HCT116 (cell line): ENCODE measurements at regions not wholly inside any gene's neighbourhood (a gene's known extent, or its start where the extent isn't known, plus 50 kb on each side); places are given as distances from the start of the nearest gene placed in this dataset.

ENCODE experiments used
- ATAC-seq: fragments of 200-7000 bp; cut with Tn5 transposase; 2 replicates; pipeline ENCODE4 v1.9.1; 2020; ENCODE audit warnings: mild to moderate bottlenecking, moderate library complexity
- BruUV-seq: library from RNA; stranded (reverse); fragments of 400-500 nt; replicated peaks from 2 replicates; lab custom pipeline; 2021; lab: Mats Ljungman, UMichigan
- CTCF ChIA-PET: fragments of 300-600 bp; sonication (Branson Sonifier 250); formaldehyde crosslinking; loops from one replicate; lab custom pipeline; 2021; ENCODE audit warnings: antibody characterized with exemption; lab: Charles Lee
- POLR2A ChIA-PET: fragments of 300-600, 350-600 bp; sonication (Branson Sonifier 250); formaldehyde crosslinking; loops from one replicate; lab custom pipeline; 2021; ENCODE audit warnings: antibody characterized with exemption; lab: Charles Lee
- RAD21 ChIA-PET, 2 experiments: fragments of 300-600 bp; sonication (Branson Sonifier 250); formaldehyde crosslinking; loops; one replicate each; lab custom pipeline; 2023; ENCODE audit warnings: low total read pairs in 2 of 2; ENCODE audit not compliant: uncharacterized antibody in 2 of 2, unreplicated experiment in 2 of 2, low non-redundant PET in 1 of 2; lab: Charles Lee
- DNase-seq: peaks from one replicate; pipeline ENCODE4 v3.0.0-alpha.2; 2010; ENCODE audit warnings: low read depth, low spot score
- H2AFZ ChIP-seq: fragments of 200-600 bp; shearing (Covaris generic), sonication (generic); 2 replicates; pipeline ENCODE4 v1.6.1; 2017; ENCODE audit warnings: low read depth, mixed run types, mixed read lengths, antibody characterized with exemption, low read length; ENCODE audit not compliant: poor library complexity, severe bottlenecking
- H3K27ac ChIP-seq: 2 replicates; pipeline ENCODE4 v1.5.1; 2012; ENCODE audit warnings: low read depth, low read length
- H3K27me3 ChIP-seq: fragments of 200-600 bp; sonication (generic); 2 replicates; pipeline ENCODE4 v1.6.1; 2016; ENCODE audit warnings: mixed run types, low read length, mixed read lengths; ENCODE audit not compliant: insufficient read depth
- H3K36me3 ChIP-seq, 2 experiments: fragments of 200-500 bp in 1 of 2; fragments of 200-600 bp in 1 of 2; sonication (Bioruptor generic) in 1 of 2; sonication (generic) in 1 of 2; 2 replicates each; pipeline versions ENCODE4 v1.5.1 to v1.6.1; 2014 to 2016; ENCODE audit warnings: low read length in 2 of 2, inconsistent platforms in 1 of 2, mixed read lengths in 1 of 2, mixed run types in 1 of 2; ENCODE audit not compliant: insufficient read depth in 2 of 2, control insufficient read depth in 1 of 2
- H3K4me1 ChIP-seq, 2 experiments: fragments of 200-600 bp in 1 of 2; sonication (generic) in 1 of 2; 2 replicates each; pipeline versions ENCODE4 v1.5.1 to v1.6.1; 2012 to 2017; ENCODE audit warnings: low read length in 2 of 2, inconsistent platforms in 1 of 2, mild to moderate bottlenecking in 1 of 2, mixed read lengths in 1 of 2, mixed run types in 1 of 2, moderate library complexity in 1 of 2; ENCODE audit not compliant: insufficient read depth in 2 of 2, control insufficient read depth in 1 of 2
- H3K4me2 ChIP-seq: fragments of 200-600 bp; sonication (generic); 2 replicates; pipeline ENCODE4 v1.6.1; 2017; ENCODE audit warnings: mixed run types, low read length, mixed read lengths
- H3K4me3 ChIP-seq, 2 experiments: fragments of 200-600 bp in 1 of 2; sonication (generic) in 1 of 2; replicated peaks in 1 of 2; 2 replicates each; pipeline ENCODE4 v1.5.1; 2011 to 2016; ENCODE audit warnings: low read length in 2 of 2, control low read depth in 1 of 2, low read depth in 1 of 2, mild to moderate bottlenecking in 1 of 2, mixed read lengths in 1 of 2, mixed run types in 1 of 2
- H3K79me2 ChIP-seq: fragments of 200-600 bp; sonication (generic); 2 replicates; pipeline ENCODE4 v1.6.1; 2017; ENCODE audit warnings: mild to moderate bottlenecking, mixed run types, low read length, moderate library complexity, mixed read lengths; ENCODE audit not compliant: insufficient read depth
- H3K9ac ChIP-seq: fragments of 200-600 bp; sonication (generic); 2 replicates; pipeline ENCODE4 v1.6.1; 2016; ENCODE audit warnings: low read length, mixed read lengths
- H3K9me2 ChIP-seq: fragments of 200-600 bp; sonication (generic), shearing (Covaris generic); 2 replicates; pipeline ENCODE4 v1.6.1; 2017; ENCODE audit warnings: mixed run types, mild to moderate bottlenecking, moderate library complexity; ENCODE audit not compliant: insufficient read depth
- H3K9me3 ChIP-seq, 2 experiments: fragments of 200-500 bp in 1 of 2; fragments of 200-600 bp in 1 of 2; sonication (Bioruptor generic) in 1 of 2; sonication (generic) in 1 of 2; 2 replicates each; pipeline ENCODE4 v1.6.1; 2014 to 2017; ENCODE audit warnings: low read length in 2 of 2, mixed read lengths in 2 of 2, inconsistent platforms in 1 of 2, low read depth in 1 of 2, mild to moderate bottlenecking in 1 of 2, mixed run types in 1 of 2, moderate library complexity in 1 of 2; ENCODE audit not compliant: control insufficient read depth in 1 of 2, insufficient read depth in 1 of 2
- H4K20me1 ChIP-seq: fragments of 200-600 bp; sonication (generic), shearing (Covaris generic); 2 replicates; pipeline ENCODE4 v1.6.1; 2017; ENCODE audit warnings: mixed run types, mild to moderate bottlenecking, moderate library complexity; ENCODE audit not compliant: insufficient read depth
- EZH2 ChIP-seq: fragments of 200-600 bp; sonication (generic); IDR thresholded peaks from 2 replicates; pipeline ENCODE4 v1.6.1; 2017; ENCODE audit warnings: antibody characterized with exemption, mixed run types
- EZH2phosphoT487 ChIP-seq: fragments of 200-600 bp; IDR thresholded peaks from 2 replicates; pipeline ENCODE4 v1.6.1; 2018; ENCODE audit warnings: antibody characterized with exemption, borderline replicate concordance
- MAX ChIP-seq: IDR thresholded peaks from 2 replicates; pipeline ENCODE4 v1.6.1; 2012
- POLR2AphosphoS5 ChIP-seq: IDR thresholded peaks from 2 replicates; pipeline ENCODE4 v1.6.1; 2011; ENCODE audit warnings: mild to moderate bottlenecking, low read depth, low read length, moderate library complexity
- SIN3A ChIP-seq: IDR thresholded peaks from 2 replicates; pipeline ENCODE4 v1.6.1; 2012; ENCODE audit warnings: low read depth
- SP1 ChIP-seq: IDR thresholded peaks from 2 replicates; pipeline ENCODE4 v1.6.1; 2012; ENCODE audit warnings: low read depth
- TCF7L2 ChIP-seq: IDR thresholded peaks from 2 replicates; pipeline ENCODE4 v1.7.0; 2011; ENCODE audit warnings: borderline replicate concordance, inconsistent platforms; ENCODE audit not compliant: insufficient read depth, insufficient read length; ENCODE audit errors: extremely low read depth
- YY1 ChIP-seq: IDR thresholded peaks from 2 replicates; pipeline ENCODE4 v1.6.1; 2011; ENCODE audit warnings: low read length, low read depth, moderate library complexity, mild to moderate bottlenecking; ENCODE audit not compliant: insufficient replicate concordance; ENCODE audit errors: extremely low read depth
- ZBTB33 ChIP-seq: IDR thresholded peaks from 2 replicates; pipeline ENCODE4 v1.6.1; 2011; ENCODE audit warnings: mild to moderate bottlenecking, low read length, moderate library complexity; ENCODE audit not compliant: insufficient replicate concordance; ENCODE audit errors: extremely low read depth
- ZNF274 ChIP-seq: fragments of 200-500 bp; sonication (Bioruptor generic); IDR thresholded peaks from 2 replicates; pipeline ENCODE4 v1.6.1; 2014; ENCODE audit warnings: mild to moderate bottlenecking, low read depth, low read length, inconsistent platforms
- intact Hi-C: fragments of 100-400 bp; cut with micrococcal nuclease; formaldehyde crosslinking; loops from 2 replicates; pipeline ENCODE4 v1.10.0; 2022
- TF ChIP-seq, protein P1 (sequence below), 3 experiments: fragments of 200-600 bp in 1 of 3; sonication (generic) in 1 of 3; IDR thresholded peaks in 2 of 3; conservative IDR thresholded peaks in 1 of 3; 2 replicates each; pipeline ENCODE4 v1.5.1; 2012 to 2017; ENCODE audit warnings: low read depth in 2 of 3, low read length in 2 of 3, antibody characterized with exemption in 1 of 3, borderline replicate concordance in 1 of 3, control low read depth in 1 of 3, mild to moderate bottlenecking in 1 of 3, mixed read lengths in 1 of 3, mixed run types in 1 of 3, moderate library complexity in 1 of 3; ENCODE audit not compliant: insufficient read depth in 1 of 3
- TF ChIP-seq, protein P2 (sequence below): IDR thresholded peaks from 2 replicates; pipeline ENCODE4 v1.6.1; 2012; ENCODE audit warnings: low read depth

DNA sequence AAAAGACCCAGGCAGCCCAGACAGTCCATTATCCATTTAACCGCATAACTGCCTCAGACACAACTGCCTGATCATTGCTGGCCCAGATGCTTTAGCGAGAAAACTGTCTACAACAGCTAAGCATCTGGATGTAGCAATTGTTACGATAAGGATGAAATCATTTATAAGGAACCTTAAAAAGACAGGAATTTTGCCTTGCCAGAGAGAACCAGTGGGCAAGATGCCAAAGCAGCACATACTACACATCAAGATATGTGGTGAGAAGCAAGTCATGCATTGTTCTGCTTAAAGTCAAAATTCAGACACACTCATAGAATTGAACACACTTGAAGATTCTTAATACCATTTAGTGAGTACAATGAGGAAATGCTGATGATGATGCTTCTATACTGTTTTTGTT is 1525.3 kb downstream of the CDH8 start:
- no peaks in the 10 kb centered on the region for H3K27me3 ChIP-seq
- H3K4me2 ChIP-seq: no peak overlapping the region
- H3K4me1 ChIP-seq: no peaks in the 10 kb centered on the region
- intact Hi-C loops: no loop called here
- H3K36me3 ChIP-seq: no peaks in the 10 kb centered on the region
- TF ChIP-seq MAX: no peak
- no peak for TF ChIP-seq TCF7L2
- TF ChIP-seq ZNF274: no peak
- no peak for TF ChIP-seq EZH2phosphoT487
- TF ChIP-seq, protein P1, sequence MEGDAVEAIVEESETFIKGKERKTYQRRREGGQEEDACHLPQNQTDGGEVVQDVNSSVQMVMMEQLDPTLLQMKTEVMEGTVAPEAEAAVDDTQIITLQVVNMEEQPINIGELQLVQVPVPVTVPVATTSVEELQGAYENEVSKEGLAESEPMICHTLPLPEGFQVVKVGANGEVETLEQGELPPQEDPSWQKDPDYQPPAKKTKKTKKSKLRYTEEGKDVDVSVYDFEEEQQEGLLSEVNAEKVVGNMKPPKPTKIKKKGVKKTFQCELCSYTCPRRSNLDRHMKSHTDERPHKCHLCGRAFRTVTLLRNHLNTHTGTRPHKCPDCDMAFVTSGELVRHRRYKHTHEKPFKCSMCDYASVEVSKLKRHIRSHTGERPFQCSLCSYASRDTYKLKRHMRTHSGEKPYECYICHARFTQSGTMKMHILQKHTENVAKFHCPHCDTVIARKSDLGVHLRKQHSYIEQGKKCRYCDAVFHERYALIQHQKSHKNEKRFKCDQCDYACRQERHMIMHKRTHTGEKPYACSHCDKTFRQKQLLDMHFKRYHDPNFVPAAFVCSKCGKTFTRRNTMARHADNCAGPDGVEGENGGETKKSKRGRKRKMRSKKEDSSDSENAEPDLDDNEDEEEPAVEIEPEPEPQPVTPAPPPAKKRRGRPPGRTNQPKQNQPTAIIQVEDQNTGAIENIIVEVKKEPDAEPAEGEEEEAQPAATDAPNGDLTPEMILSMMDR (IDR thresholded peaks at IDR 0.05 in 2 of 3, conservative IDR thresholded peaks at IDR 0.05 in 1 of 3; ENCODE audit: borderline replicate concordance in 1 of 3, insufficient read depth in 1 of 3, low read depth in 2 of 3, low read length in 2 of 3): no peak
- no peak for TF ChIP-seq SP1
- no peak for TF ChIP-seq EZH2
- TF ChIP-seq ZBTB33: no peak
- no peak for TF ChIP-seq POLR2AphosphoS5
- TF ChIP-seq SIN3A: no peak
- TF ChIP-seq YY1: no peak
- TF ChIP-seq, protein P2, sequence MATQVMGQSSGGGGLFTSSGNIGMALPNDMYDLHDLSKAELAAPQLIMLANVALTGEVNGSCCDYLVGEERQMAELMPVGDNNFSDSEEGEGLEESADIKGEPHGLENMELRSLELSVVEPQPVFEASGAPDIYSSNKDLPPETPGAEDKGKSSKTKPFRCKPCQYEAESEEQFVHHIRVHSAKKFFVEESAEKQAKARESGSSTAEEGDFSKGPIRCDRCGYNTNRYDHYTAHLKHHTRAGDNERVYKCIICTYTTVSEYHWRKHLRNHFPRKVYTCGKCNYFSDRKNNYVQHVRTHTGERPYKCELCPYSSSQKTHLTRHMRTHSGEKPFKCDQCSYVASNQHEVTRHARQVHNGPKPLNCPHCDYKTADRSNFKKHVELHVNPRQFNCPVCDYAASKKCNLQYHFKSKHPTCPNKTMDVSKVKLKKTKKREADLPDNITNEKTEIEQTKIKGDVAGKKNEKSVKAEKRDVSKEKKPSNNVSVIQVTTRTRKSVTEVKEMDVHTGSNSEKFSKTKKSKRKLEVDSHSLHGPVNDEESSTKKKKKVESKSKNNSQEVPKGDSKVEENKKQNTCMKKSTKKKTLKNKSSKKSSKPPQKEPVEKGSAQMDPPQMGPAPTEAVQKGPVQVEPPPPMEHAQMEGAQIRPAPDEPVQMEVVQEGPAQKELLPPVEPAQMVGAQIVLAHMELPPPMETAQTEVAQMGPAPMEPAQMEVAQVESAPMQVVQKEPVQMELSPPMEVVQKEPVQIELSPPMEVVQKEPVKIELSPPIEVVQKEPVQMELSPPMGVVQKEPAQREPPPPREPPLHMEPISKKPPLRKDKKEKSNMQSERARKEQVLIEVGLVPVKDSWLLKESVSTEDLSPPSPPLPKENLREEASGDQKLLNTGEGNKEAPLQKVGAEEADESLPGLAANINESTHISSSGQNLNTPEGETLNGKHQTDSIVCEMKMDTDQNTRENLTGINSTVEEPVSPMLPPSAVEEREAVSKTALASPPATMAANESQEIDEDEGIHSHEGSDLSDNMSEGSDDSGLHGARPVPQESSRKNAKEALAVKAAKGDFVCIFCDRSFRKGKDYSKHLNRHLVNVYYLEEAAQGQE: no peak
- H3K27ac ChIP-seq: no peak overlapping the region
- H3K79me2 ChIP-seq: no peaks in the 10 kb centered on the region
- no peaks in the 10 kb centered on the region for H3K9me2 ChIP-seq
- no peaks in the 10 kb centered on the region for H4K20me1 ChIP-seq
- DNase-seq (no peak), ATAC-seq (no peak)
- ChIA-PET POLR2A (no interaction called here), RAD21 (no interaction called here), CTCF (no interaction called here)
- no peak overlapping the region for H3K9ac ChIP-seq
- no peak overlapping the region for H2AFZ ChIP-seq
- BruUV-seq: no TSS peak
- H3K9me3 ChIP-seq: peaks cover 3 to 39% of the 10 kb centered on the region in 2 experiments; a peak in 2 of 4 replicates
- H3K4me3 ChIP-seq: no peak overlapping the region
